Fibroblast of gingiva (primary cell): ENCODE measurements at regions not wholly inside any gene's neighbourhood (a gene's known extent, or its start where the extent isn't known, plus 50 kb on each side); places are given as distances from the start of the nearest gene placed in this dataset.

Experiments
- DNase-seq: peaks from one replicate; pipeline ENCODE4 v3.0.0-alpha.2; 2011; ENCODE audit warnings: low read depth

DNA sequence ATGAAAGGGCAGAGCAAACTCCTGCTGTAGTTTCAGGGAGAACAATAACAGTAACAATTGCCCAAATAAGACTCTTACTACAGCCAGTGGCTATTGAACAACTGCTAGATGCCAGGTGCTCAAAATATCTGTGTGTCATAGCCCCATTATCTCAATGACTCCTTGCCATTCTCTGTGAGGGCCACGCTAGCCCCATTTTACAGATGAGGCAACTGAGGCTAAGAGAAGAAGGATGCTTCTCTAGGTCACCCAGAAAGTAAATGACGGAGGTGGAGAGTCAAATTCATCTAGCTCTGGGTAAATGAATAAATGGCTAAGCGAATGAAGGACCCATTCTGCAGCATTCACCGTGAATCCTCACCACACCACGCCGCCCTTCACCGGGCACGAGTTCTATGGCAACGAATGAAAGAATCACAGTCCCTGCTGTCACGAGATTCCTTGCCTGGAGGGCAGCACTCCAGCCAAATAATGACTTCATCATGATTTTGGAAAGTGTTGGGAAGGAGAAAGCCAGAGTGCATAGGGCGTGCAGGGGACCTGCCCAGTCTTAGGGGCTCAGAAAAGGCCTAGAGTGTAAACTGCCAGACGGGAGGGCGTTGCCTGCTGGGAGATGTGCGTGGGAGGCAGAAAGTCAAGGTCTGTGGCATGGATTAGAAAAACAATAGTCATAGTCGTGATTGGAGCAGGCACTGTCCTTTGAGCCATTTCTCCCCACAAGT, 147.2 kb downstream of the C9orf50 start:
- peak; percentile 56 for DNase-seq

DNA sequence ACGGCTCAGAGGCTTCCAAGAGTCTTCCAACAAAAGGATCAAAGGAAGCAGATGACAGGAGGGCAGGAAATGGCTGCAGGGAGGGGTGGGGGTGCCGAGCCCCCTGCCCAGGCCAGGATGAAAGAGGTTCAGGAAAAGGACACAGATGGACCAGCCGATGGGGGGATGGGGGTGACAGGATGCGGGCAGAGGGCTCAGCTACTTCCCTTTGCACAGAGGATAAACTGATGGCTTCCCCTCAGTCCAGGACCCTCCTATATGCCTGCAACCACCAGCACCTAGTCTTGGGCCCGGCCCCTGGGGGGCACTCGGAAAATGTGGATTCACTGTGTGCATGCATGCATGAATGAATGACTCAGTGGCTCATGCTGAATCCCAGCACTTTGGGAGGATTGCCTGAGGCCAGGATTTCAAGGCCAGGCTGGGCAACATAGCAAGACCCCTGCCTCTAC, 148.2 kb downstream of the C9orf50 start:
- no peak for DNase-seq

DNA sequence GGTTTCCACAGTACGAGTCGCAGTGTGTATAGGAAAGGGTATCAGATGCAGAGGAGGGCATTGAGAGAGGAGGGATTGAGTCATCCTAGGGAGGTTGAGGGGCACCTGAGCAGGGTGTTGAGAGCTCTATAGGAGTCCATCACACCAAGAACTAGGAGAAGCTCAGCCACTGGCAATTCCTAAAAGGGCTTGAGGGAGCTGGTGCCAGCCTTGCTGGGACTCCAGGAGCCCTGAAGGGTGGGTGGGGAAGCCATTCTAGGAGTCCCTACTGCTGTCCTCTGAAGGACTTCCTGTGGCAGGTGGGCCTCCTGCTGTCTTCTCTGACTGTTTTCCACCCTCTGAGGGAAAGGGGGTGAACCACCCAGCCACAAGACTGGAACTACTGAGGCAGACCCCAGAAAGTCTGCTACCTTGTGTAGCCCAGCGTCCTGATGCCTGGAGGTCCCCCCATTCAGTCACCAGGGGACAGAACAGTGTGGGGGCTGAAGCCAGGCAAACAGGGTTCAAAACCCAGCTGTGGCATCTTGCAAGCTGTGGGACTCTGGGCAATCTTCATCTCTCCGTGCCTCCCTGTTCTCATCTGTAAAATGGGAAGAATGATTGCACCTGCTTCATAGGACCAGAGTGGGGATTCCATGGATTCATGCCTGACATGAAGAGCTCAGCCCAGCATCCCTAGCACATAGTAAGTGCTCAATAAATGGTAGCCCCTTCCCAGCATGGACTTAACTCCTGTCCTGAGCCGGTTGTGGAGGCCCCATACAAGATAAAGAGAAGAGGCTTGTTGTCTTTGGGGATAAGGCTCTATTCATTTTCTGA, 149.5 kb downstream of the C9orf50 start:
- no peak for DNase-seq

DNA sequence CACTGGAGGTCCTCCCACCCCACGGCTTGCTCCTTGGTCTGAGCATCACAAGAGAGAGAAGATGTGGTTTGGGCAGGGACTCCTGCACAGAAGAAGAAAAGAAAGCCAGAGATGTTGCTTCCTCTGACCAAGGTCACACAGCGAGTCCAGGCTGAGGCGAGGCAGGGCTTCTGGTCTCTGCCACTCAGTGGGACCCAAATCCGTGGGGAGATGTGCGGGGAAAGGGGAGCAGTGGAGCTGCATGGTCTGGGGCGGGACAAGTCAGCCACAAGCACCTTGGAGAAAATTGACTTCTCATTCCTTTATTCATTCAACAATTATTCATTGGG, 150.9 kb downstream of the C9orf50 start:
- no peak for DNase-seq

DNA sequence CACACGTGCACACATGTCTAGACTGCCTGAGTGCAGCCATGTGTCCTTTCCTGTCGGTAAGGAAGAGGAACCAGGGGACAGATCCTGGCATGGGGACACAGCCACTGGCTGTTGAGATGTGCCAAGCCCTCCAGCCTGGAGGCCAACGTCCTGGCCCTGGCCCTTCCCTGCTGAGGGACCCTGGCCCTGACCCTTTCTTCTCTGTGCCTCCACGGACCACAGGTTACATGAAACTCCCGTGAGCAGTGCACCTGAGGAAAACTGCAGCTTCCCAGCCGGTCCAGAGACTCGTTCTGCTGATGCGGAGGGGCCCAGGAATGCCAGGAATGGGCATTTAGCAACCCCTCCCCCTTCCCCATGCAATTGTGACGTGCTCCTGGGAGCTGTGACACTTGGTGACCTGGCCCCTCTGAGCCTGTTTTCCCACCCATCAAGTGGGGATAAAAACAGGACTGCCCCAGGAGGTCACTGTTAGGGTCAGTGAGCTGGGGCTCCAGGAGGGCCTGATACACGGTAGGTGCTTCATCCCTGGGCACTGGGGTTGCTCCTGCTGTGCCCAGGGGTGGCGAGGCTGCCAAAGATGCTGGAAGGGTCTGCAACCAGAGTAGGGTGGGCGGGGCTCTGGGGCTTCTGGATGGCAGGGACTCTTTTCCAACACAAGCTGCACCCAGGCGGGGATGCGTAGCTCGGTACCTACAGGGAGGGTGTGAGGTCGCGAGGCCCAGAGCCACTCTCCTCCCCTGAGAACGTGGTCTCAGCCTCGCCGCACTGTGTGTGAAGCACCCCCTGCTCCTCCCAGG, 151.5 kb downstream of the C9orf50 start:
- DNase-seq, result no peak

DNA sequence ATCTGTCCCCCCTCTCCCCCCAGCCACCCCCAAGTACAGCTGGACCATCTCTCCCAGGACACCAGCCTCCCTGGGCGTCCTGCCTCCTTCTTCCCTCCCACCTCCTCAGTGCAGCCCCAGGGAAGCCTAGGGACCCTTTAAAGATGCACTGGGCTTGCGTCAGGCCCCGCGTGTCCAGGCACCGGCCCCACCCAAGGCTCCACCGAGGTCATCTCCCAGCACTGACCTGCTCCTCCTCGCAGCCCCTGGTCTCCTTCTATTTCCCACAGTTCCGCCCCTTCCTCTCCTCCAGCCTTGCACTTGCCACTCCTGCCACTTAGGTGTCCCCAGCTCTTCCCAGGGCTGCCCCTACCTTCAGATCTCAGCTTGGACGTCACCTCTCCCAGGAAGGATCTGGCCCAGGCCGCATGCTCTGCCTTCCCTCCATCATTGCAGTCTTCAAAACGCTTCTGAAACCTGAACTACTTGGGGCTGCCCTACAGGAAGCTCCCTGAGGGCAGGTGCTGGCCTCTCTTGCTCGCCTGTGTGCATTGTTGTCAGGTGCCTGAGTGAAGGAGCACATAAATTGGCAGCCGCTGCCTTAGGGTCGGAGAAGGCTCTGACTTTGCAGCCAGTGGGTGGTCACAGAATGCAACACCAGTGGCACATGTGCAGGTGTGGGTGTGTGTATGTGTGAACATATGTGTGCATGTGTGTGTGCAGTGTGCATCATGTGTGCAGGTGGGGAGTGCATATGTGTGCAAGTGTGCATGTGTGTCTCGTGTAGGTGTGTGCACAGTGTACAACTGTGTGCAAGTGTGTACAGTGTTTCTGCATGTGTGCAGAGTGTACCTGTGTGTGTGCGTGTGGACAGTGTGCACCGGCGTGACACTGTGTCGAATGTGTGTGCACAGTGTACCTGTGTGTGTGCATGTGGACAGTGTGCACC, 152.9 kb downstream of the C9orf50 start:
- no peak for DNase-seq

DNA sequence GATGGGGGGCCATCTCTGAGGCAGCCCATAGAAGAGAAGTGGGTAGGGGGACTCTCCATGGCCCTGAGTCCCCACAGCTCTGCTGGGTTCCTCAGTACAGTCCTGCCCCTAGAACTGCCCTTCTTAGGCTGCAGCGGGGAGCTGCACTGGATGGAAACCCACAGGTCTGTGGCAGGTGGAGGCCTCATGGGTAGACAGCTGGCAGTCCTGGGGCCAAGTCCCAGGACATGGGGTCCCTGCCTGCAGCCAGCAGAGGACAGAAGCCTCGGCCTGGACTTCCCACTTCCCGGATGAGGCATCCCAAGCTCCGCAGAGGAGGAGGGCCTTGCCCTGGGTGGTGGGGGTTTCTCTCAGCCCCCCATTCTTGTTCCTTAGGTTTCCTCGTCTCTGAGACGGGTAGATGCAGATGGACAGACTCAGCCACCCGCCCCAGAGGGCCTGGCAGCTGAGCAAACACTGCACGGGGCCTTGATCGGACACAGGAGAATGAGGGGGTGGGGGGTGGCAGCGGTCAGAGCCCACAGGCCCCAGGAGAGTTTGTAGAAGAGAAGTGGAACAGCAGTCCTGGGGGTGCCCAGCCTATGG, 153.8 kb downstream of the C9orf50 start:
- no peak for DNase-seq

DNA sequence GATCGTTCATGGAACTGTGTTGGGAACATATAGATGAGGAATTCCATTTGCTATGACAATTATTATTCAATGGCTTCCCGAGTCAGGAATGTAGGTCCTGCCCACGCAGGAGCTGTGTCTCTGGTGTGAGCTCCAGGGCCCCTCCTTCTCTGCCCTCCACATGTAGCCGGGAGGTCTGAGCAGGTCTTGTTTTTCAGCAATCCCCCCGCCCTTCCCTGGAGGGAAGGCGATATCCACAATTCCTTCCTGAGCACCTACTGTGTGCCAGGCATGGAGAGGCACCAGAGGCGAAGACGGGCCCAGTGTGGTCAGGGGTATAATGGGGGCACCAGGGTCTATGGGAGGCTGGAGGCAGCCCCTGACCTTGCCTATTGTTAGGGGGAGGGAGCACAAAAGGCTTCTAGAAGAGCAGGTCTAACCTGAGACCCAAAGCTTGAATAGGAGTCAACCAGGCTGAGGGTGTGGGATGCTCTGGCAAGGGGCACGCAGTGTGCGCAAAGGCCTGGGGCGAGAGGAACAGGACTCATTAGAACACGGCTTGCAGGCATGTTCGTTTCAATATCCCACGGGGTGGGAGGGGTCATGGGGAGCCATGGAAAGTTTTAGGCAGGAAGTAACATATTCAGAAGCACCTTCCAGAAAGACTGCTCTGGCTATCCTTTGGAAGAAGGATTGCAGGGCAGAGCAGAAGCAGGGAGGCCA, 154.9 kb downstream of the C9orf50 start:
- no peak for DNase-seq

DNA sequence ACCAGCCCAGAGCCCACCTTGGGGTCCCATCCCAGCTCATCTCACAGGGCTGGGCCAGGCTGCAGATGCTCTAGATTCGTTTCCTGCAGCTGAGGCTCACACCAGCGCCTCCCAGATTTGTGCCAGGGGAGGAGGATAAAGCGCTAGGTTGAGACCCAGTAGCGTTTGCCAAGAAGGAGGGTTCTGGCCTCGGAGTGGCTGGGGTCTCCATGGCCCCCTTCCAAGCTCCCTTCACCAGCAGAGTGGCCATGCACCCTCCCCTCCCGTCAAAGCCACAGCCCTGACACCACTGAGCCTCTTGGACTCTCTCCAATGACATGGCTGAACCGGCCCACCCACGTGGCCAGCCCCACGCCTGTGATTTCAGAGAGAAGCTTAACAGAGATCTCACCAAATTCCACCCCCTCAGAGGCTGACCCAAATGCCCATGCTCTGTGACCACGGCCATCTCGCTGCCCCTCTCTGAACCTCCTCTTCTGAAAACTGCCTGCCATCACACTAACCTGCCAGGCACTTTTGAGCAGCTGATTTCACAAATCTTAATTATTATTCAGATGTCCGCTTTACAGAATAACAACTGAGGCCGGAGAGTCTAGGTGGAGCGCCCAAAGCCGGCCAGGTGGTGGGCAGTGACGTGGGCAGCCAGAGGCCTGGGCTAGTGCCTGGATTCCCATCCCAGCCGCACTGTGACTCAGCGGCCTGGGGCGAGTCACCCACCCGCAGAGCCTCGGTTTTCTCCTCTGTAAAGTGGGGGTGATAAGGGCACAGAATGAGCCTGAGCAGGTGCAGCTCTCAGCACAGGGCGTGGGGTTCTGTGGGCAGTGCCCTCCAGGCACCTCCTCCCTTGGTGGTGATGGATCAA, 155.7 kb downstream of the C9orf50 start:
- no peak for DNase-seq

DNA sequence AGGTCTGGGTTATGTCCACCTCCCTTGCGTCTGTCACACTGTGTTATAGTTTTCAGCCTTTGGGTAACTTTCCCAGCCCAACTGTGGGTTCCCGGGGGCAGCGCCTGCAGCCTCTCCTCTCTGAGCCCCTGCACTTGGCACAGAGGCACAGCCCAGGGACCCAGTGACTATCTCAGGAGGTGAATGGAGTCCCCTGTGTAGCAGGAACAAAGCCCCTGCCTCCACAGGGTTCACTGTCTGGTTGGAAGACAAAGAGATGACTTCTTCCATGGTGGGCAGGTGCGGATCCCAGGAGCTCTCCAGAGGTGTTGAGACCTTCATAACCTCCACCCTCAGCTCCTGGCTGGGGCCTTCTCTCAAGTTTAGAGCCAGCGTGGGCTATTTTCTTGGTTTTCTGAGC, 156.9 kb downstream of the C9orf50 start:
- no peak for DNase-seq

DNA sequence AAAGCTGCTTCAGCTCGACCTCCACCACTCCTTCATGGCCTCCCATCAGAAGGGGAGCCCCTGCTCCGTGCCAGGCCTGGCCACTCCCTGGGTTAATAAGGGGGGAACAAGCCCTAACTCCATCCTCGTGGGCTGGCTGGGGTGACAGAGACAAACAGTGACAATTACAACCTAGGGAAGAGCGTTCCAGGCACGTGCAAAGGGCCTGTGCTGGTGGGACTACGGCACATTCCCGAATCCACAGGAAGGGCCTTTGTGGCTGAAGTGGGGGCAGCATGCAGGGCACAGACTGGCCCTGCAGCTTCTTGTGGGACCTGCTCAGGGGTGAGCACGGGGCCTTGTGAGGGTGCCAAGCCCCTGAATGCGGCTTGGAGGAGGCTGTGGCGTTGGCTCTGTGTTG, 157.4 kb downstream of the C9orf50 start:
- no peak for DNase-seq

DNA sequence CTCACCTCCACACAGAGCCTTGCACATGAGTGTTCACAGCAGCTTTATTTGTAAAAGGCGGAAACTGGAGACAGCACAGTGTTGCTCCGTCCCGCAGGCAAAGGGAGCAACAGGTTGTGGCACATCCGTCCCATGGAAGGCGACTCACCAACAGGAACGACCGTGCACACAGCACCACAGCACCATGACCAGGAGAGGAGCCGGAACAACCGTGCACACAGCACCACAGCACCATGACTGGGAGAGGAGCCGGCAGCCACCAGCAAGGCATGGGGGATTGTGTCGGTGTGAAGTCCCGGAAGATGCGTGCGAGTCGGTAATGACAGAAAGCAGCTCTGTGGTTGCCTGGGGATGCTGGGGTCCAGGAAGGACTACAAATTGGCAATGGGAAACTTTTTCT, 158.5 kb downstream of the C9orf50 start:
- no peak for DNase-seq

DNA sequence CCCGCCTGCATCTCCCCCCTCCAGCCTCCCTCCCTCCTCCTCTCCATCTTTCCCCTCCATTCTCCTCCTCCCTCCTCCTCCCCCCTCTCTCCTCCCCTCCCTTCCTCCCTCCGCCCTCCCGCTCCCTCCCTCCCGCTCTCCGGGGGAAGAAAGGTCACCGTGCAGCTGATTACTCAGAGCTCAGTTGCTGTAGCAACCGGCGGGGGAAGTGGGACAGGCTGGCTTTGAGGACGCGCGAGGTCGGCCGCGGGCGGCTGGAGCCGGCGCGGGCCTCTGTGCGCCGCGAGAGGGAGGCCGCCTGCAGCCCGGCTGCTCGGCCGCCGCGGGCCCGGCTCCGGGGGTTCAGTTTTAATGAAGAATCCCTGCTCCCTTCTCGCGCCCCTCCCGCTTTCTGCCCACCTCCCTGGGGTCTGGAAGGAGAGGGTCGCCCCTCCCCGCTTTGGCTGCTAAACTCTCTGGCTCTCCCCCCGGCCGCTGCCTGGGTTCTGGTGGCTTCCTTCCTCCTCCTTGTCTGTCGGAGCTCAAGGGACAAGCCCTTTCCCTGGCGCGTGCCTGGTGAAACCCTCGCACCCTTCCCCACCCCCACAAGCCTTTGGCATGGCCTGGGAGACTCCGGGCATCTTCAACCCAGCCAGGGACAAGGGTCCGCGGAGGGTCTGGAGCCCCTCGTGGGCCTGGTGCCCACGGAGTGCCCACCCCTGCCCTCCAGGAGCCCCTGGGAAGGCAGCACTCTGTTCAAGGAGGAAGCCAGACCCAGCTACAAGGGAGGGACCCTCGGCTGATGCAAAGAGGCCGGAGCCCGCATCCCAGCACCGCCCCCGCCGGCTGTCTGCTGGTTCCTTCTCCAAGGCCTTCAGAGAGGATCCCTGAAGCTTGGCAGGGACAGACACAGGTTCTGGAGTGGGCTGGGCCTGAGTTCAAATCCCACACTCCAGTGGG, 160.3 kb downstream of the C9orf50 start:
- peak; percentile 99 for DNase-seq

DNA sequence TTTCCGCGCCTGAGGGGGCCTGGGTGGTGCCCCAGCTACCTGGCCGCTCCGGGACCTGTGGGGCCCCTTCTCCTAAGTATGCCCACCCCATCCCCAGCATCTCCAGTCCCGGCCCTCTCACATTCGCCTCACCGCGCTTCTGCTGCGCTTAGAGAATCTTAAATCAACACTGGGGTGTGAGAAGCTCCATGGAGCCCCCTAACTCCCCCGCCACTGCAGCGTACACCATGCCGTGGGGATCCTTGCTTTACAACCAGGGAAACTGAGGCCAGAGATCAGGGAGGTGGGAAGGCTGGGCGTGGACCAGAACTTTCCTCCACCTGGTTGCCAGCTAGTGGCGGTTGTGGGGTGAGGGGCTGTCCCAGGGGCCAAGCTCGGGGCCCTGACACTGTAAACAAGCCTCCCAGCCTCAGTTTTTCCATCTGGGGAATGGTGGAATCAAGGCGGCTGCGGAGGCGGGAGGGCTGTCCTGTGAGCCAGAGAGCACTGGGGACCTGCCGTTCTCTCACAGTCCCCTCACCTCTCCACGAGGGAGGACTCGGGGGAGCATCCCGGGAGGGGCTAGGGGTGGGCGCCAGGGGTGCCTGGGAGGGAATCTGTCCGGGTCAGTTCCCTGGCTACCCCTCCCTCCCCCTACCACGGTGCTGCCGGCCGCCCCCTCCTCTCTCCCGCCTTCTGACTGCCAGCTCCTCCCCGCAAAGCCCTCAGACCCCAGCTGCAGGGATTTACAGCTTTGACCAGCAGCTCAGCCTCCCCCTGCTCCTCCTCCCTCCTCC, 161.2 kb downstream of the C9orf50 start:
- no peak for DNase-seq

DNA sequence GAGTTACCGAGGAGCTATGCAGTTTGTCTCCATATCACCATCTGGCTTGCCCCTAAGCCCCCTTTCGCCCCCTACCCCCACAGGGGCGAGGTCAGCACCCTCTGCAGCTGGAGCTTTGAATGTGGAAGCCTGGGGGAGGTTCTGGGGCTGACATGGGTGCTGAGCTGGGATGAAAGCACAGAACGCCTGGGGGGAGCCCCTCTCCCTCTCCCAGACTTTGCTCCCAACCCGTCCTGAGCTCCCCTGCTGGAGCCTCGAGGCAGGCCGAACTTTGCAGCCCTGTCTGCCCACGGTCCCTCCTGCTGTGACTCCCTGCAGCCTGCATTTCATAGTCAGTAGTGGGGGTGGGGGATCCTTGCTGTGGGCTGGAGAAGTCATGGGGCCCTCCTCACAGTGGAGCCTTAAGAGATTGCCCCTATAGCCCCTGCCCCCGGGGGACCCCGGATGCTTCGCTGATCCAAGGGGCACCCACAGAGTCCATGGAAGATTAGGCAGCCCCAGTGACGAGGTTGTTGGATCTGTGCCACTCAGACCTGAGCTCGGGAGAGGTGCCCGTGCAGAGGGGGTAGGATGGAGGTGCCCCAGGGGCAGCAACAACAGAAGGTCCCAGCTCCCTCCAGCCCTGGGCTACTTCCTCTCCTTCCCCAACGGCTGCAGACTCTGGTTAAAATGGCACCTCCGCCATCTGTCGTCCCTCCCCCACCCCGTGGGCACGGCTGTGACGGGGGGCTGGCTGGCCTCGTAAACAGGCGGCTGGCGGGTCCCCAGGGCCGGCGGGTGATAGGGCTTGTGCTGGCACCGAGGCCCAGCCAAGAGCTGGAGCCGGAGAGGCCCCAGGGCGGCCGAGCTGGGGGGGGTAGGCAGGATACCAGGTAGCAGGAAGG, 162.0 kb downstream of the C9orf50 start:
- DNase-seq, result no peak

DNA sequence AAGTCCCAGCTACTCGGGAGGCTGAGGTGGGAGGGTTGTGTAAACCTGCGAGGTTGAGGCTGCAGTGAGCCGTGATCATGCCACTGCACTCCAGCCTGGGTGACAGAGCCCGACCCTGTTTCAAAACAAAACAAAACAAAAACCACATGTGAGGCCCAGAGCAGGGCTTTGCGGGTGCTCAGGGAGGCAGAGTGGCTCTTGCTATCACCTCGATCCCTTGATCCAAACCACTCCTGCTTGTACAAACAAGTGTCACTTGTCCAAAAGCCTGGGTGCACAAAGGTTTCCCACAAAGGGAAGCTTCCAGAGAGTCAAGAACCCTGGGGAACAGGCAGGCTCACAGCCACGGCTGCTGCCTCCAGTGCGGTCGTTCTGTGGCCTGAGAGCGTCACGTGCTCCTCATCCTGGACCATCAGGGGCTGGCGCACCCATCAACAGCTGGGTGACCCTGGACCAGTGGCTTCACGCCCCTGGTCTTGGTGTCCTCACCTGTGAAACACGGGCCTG, 162.7 kb downstream of the C9orf50 start:
- peak; percentile 38 for DNase-seq
